SJSA1 (cell line): ENCODE measurements at regions not wholly inside any gene's neighbourhood (a gene's known extent, or its start where the extent isn't known, plus 50 kb on each side); places are given as distances from the start of the nearest gene placed in this dataset.
"Not testable (repeated sequence)": the region's sequence is repeated elsewhere in the genome, so short reads cannot be mapped to it uniquely, and the experiment has no call there.

Source experiments
- DNase-seq, 2 experiments: peaks; one replicate each; pipeline ENCODE4 v3.0.0-alpha.2; 2015 to 2020; ENCODE audit warnings: low spot score in 2 of 2, low read depth in 1 of 2
- H3K27ac ChIP-seq: fragments of 250-450 bp; sonication (Bioruptor Pico); 2 replicates; pipeline ENCODE4 v1.5.1; 2020; ENCODE audit warnings: mild to moderate bottlenecking, moderate library complexity
- H3K27me3 ChIP-seq: fragments of 250-450 bp; sonication (Bioruptor Pico); replicated peaks from 2 replicates; pipeline ENCODE4 v1.5.1; 2020; ENCODE audit warnings: mild to moderate bottlenecking, moderate library complexity
- H3K36me3 ChIP-seq: fragments of 250-450 bp; sonication (Bioruptor Pico); 2 replicates; pipeline ENCODE4 v1.5.1; 2020; ENCODE audit warnings: mild to moderate bottlenecking
- H3K4me1 ChIP-seq: fragments of 250-450 bp; sonication (Bioruptor Pico); replicated peaks from 2 replicates; pipeline ENCODE4 v1.6.1; 2021; ENCODE audit warnings: mild to moderate bottlenecking
- H3K4me3 ChIP-seq: fragments of 250-450 bp; sonication (Bioruptor Pico); 2 replicates; pipeline ENCODE4 v1.5.1; 2020; ENCODE audit warnings: mild to moderate bottlenecking
- H3K9me3 ChIP-seq: fragments of 250-450 bp; sonication (Bioruptor Pico); replicated peaks from 2 replicates; pipeline ENCODE4 v1.5.1; 2020; ENCODE audit warnings: mild to moderate bottlenecking

DNA sequence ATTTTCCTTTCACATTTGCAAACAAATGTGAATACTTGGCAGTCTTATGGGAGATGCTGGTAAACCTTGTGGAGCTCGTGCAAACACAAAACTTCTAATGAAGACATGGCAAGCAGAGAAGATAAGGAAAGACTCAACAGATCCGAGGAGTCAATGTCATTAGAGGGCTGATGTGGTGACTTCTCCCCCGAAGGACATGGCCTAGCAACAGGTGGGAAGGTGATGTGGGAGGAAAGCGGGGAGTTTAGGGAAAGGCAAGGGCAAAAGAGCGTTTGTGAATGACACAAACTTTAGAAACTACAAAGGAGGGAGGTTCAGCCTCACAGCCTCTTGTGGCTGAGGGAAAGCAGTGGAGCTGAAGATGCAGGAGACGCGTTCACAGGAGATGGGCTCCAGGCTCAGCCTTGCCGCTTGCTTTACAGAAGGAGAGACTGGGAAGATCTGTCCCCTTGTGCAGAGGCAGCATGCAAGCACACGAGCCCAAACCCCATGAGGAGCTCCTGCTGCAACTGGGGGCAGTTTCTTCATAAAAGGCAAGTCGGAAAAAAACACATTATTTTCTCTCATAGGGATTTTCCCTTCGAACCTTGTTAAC is 86.6 kb downstream of the SOWAHC start:
- DNase-seq, result peak in 1 of 2 experiments; percentile 10
- Histone ChIP-seq H3K27me3 (no peaks in the 10 kb centered on the region), H3K9me3 (no peaks in the 10 kb centered on the region), H3K27ac (peak overlapping the region; percentile 91), H3K36me3 (no peaks in the 10 kb centered on the region), H3K4me1 (peaks cover 50% of the 10 kb centered on the region), H3K4me3 (no peak overlapping the region)

DNA sequence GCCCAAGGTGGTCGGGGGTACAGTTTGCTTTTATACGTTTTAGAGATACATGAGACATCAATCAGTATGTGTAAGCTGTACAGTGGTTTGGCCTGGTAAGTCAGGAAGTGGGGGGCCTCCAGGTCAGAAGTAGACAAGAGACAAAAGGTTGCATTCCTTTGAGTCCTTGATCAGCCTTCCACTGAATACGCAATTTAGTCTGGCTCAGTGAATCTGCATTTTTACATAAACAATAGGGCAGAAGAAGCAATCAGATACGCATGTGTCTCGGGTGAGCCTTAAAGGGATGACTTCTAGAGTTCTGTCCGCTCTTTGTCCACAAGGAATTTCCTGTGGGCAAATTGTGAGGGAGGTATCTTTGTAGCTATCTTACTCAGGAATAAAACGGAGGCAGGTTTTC is 87.2 kb downstream of the SOWAHC start:
- no peaks in the 10 kb centered on the region for H3K27me3 ChIP-seq
- peak; percentile 79 to 86 for DNase-seq

DNA sequence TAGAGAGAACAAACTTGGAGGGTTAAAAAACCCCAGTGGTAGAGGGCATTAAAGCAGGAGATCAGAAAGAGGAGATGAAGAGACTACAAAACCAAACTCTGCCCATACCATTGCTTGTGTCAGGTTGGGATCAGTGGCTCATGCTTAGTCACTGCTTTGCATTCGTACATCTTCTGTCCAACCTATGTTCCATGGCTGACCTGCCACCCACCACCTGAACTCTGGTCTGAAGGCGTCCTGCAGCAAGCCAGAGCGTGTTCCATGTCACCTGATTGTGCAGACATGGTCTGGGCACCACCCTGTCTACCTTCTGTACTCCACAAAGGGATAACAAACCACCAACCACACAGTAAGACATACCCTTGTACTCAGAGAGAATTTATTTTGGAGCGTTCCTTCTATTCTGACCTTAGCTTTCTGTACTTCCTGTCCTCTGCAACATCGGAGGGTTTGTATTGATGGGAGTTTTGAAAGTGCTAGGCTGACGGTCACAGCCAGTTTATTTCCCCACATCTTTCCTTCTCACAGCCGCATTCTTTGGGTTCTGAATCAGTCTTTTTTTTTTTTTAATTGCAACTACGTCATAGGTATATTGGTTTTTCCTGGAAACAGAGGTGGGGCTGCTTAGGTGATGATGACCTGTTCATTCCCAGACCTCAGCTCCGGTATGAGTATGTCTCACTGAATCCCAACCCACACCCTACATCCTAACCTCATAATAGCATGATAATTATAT is 88.3 kb downstream of the SOWAHC start:
- no peaks in the 10 kb centered on the region for H3K27me3 ChIP-seq
- peak in 1 of 2 experiments; percentile 76 for DNase-seq
- no peaks in the 10 kb centered on the region for H3K9me3 ChIP-seq
- peaks cover 50% of the 10 kb centered on the region for H3K4me1 ChIP-seq
- no peaks in the 10 kb centered on the region for H3K36me3 ChIP-seq
- H3K4me3 ChIP-seq, result no peak overlapping the region
- H3K27ac ChIP-seq, result peak overlapping the region; percentile 91

More for the DNA sequence above, 87.2 kb downstream of the SOWAHC start:
- no peaks in the 10 kb centered on the region for H3K9me3 ChIP-seq
- H3K27ac ChIP-seq, result peak overlapping the region; percentile 91
- peaks cover 50% of the 10 kb centered on the region for H3K4me1 ChIP-seq
- no peaks in the 10 kb centered on the region for H3K36me3 ChIP-seq
- no peak overlapping the region for H3K4me3 ChIP-seq

DNA sequence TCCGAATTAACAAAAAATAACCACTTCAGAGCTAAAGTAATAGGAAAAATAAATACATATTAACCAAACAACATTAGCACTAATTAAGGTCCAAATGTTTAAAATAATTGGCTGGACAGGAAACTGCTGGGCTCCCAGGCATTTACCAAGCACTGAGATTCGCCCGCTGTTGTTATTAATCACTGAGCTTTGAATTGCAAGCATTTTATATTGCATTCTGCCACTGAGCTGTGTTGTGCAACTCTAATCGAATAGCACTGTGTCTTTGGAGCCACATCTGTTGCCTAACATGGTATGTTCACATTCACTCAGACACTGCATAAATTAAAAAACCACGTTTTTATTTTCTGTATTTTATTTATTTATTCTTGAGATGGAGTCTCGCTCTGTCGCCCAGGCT is 88.9 kb downstream of the SOWAHC start:
- no peak for DNase-seq
- Histone ChIP-seq H3K36me3 (no peaks in the 10 kb centered on the region), H3K27me3 (no peaks in the 10 kb centered on the region), H3K27ac (peak overlapping the region; percentile 91), H3K4me3 (no peak overlapping the region), H3K9me3 (no peaks in the 10 kb centered on the region), H3K4me1 (peaks cover 50% of the 10 kb centered on the region)

DNA sequence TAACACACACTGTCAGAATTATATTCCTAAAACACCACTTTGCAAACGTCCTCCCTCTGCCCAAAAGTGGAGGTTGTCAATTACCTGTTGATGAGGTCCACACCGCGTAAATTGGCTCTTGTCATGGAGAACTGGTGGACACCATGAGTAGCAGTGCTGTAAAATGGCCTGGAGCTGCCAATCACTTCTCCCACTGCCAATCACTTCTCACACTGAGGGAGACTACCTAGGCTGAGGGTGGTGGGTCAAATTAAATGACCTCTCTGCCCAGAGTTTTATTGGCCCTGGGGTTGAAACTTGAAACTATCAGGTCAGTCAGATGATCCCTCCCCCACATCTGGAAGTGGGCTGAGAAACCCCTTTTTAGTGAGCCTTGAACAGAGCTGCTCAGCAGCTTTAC is 89.6 kb downstream of the SOWAHC start:
- no peaks in the 10 kb centered on the region for H3K36me3 ChIP-seq
- DNase-seq, result no peak
- H3K27me3 ChIP-seq, result no peaks in the 10 kb centered on the region
- no peaks in the 10 kb centered on the region for H3K9me3 ChIP-seq
- H3K27ac ChIP-seq, result no peak overlapping the region
- no peak overlapping the region for H3K4me3 ChIP-seq
- peaks cover 47% of the 10 kb centered on the region for H3K4me1 ChIP-seq

DNA sequence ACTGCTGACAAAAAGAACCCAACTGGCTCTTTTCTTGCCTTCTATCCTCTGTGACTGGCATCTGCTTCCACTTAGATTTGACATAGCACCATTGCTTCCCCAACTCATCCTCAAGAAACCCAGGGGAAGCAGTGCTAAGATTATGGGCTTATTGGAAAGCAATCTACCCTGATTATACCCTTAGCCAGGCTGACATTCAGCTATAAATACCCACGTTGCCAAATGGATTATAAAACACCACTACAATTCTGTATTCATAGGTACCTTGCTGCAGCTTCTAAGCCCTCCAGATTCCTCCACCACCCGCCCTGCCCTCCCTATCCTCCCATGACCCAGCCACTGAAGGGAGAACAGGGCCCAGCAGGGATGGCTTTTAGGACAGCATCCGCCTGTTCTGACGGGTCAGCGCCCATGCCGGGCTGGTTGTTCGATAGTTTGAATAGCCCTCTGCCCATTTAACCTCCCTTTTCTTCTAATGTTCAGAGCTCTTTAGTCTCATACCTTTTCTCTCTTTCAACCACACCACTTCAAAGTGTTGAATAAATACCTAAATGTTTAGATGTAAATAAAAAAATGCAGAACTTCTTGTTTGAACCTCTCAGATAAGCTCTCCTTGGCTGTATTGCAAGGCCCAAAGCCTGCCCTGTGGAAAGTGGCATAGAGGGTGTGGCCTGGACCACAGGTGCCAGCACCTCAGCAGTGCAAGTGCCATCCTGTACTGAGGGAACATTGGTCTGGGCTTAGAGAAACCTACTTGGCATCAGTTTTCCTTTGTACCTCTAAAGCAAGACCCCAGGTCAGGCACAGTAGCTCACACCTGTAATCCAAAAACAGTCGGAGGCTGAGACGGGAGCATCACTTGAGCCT is 86.6 kb upstream of the RGPD5 start:
- DNase-seq, result no peak
- Histone ChIP-seq H3K4me3 (no peak overlapping the region), H3K9me3 (no peaks in the 10 kb centered on the region), H3K27me3 (no peaks in the 10 kb centered on the region), H3K36me3 (no peaks in the 10 kb centered on the region), H3K4me1 (peaks cover 10% of the 10 kb centered on the region), H3K27ac (no peak overlapping the region)

DNA sequence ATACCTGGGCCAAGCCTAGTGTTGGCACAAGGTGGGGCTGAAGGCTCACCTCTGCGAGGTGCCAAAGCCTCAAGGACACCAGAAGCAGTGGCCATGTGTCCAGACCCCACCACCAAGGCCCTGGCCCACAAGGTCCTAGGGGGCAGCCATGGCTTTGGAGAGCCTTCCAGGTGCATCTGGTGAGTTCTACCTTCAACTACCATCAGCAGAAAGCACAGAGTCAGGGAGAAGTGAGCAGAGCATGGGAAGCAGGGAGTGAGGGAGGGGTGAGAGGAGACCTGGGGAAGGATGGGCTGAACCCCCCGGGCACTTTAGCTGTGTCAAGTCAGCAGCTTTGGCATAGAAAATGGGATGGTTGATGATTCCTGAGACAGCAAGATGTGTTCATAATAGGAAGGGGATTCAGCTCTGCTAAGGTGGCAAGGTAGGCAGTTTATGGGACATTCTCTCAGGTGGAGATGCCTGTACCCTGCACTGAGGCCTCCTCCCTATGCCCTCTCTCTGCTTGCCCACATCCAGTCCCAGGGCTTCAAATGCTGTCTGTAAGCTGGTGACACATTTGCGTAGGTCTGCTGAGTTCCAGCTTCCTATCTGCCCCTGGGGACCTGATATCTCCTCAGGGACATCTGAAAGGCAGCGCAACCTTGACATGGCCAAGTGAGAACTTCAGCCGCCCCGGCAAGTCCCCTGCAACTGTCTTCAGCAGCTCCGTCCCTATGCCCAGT is 83.4 kb upstream of the RGPD5 start:
- H3K36me3 ChIP-seq, result no peaks in the 10 kb centered on the region
- no peaks in the 10 kb centered on the region for H3K27me3 ChIP-seq
- no peak overlapping the region for H3K4me3 ChIP-seq
- H3K4me1 ChIP-seq, result no peaks in the 10 kb centered on the region
- no peaks in the 10 kb centered on the region for H3K9me3 ChIP-seq
- H3K27ac ChIP-seq, result no peak overlapping the region
- DNase-seq, result no peak

DNA sequence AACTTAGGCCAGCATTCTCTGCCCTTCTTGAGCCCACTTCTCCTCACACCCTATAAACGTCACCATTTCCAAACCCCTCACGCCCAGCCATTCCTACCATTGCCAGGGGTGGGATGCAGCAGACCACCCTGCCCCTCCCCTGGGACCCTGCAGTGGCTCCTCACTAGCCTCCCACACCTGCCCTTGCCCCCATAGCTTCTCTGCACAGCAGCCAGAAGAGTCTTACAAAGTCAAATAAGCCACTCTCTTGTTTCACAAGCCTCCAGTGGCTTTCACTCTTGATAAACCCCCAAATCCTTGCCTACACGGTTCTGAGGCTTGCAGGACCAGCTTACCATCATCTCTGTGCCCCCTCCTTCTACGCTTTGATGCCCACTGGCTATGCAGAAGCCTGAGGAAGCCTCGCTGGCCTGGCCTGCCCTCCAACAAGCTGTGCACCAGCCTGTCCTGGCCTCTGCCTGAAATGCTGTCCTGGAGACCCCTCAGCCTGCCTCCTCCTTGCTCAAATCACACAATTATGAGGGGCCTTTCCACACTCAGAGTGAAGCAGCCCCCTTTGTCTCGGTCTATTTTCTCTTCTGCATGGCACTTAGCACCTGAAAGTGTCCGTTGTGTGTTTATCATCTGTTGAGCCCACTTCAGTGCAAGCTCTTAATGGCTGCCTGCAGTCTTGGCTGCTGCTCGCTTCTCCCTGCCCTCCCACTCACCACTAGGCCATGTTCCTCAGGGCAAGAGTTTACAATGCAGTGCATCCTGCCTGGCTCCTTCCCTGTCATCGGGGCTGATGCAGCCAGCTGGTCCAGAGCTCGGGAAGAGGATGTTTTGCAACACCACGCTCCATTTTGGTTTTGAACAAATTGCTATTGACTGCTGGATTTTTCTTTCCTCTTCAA is 82.6 kb upstream of the RGPD5 start:
- H3K4me1 ChIP-seq, result no peaks in the 10 kb centered on the region
- DNase-seq, result no peak
- no peak overlapping the region for H3K27ac ChIP-seq
- H3K4me3 ChIP-seq, result no peak overlapping the region
- H3K9me3 ChIP-seq, result no peaks in the 10 kb centered on the region
- H3K27me3 ChIP-seq, result no peaks in the 10 kb centered on the region
- no peaks in the 10 kb centered on the region for H3K36me3 ChIP-seq

DNA sequence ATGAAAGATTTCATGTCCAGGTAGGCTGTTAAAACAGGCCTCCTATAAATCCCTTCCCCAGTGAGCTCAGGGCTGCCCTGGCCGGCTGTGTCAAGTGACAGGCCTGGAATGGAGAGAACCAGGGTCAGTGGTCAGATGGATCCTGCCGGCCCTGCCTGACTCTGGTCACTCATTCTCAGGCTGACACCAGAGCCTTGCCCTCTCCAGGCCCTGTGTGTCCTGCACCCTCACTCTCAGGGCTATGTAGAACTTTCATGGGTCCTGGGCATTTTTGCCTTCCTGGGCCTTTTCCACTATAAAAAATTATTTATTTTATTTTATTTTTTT is 82.0 kb upstream of the RGPD5 start:
- no peaks in the 10 kb centered on the region for H3K4me1 ChIP-seq
- H3K9me3 ChIP-seq, result no peaks in the 10 kb centered on the region
- no peak overlapping the region for H3K27ac ChIP-seq
- DNase-seq, result no peak
- no peak overlapping the region for H3K4me3 ChIP-seq
- H3K27me3 ChIP-seq, result no peaks in the 10 kb centered on the region
- H3K36me3 ChIP-seq, result no peaks in the 10 kb centered on the region

DNA sequence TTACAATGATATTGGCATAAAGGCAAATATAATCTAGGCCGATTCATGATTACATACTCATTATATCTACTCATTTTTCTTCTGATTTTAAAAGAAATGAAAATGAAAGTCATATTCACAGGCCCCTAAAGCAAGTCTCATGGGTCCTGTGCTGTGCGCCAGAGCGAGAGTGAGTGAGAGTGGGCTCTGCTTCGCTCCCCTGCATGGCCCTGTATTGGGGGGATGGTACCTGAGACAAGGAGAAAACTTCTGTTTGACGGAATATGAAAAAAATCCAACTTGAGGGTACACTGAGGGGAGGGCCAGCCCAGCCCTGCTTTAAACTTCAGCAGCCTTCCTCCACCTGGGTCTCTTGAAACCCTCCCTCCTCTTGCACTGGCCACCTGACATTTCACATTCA is 81.4 kb upstream of the RGPD5 start:
- Histone ChIP-seq H3K4me3 (no peak overlapping the region), H3K27ac (no peak overlapping the region), H3K9me3 (no peaks in the 10 kb centered on the region), H3K4me1 (no peaks in the 10 kb centered on the region), H3K36me3 (no peaks in the 10 kb centered on the region), H3K27me3 (no peaks in the 10 kb centered on the region)
- no peak for DNase-seq

DNA sequence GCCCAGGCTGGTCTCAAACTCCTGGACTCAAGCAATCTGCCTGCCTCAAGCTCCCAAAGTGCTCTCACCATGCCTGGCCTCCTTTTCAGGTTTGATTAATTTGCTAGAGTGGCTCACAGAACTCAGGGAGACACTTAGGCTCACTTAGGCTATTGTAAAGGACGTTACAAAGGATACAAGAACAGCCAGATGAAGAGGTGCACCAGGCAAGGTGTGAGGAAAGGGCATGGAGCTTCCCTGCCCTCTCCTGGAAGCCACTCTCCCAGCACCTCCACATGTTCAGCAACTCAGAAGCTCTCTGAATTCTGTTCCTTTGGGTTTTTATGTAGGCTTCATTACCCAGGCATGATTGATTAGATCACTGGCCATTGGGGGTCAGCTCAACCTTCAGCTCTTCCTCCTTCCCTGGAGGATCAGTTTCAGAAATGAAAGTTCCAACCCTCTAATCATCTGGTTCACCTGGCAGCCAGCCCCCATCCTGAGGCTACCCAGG is 78.7 kb upstream of the RGPD5 start:
- no peak overlapping the region for H3K4me3 ChIP-seq

DNA sequence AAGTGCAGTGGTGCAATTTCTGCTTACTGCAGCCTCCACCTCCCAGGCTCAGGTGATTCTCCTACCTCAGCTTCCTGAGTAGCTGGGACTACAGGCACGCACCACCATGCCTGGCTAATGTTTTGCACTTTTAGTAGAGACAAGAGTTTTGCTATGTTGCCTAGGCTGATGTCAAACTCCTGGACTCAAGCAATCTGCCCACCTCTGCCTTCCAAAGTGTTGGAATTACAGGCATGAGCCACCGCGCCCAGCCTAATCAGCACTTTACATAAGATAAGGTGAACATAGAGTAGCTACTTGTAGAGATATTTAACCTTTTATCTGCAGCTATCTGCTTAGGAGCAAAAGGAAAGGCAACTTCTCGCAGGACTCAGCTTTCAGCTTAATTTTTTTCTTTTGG is 77.5 kb upstream of the RGPD5 start:
- H3K4me3 ChIP-seq, H3K9me3 ChIP-seq, H3K27me3 ChIP-seq, H3K4me1 ChIP-seq, H3K36me3 ChIP-seq, H3K27ac ChIP-seq: not testable (repeated sequence)
- peak in 1 of 2 experiments; percentile 14 for DNase-seq

More for the DNA sequence above, 78.7 kb upstream of the RGPD5 start:
- Histone ChIP-seq H3K9me3 (no peaks in the 10 kb centered on the region), H3K36me3 (no peaks in the 10 kb centered on the region), H3K4me1 (no peaks in the 10 kb centered on the region), H3K27ac (no peak overlapping the region), H3K27me3 (no peaks in the 10 kb centered on the region)
- peak in 1 of 2 experiments; percentile 37 for DNase-seq

DNA sequence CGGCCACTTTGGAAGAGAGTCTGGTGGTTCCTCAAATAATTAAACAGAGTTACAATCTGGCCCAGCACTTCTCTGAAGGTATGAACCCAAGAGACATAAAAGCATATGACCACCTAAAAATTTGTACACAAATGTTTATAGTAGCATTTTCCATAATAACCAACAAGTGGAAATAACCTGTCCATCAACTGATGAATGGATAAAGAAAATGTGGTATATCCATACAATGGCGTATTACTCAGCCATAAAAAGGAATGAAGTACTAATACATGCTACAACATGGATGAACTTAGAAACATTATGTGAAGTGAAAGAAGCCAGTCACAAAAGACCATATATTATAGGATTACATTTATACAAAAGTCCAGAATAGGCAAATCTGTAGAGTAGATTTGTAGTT is 76.0 kb upstream of the RGPD5 start:
- Histone ChIP-seq H3K4me3 (no peak overlapping the region), H3K27ac (no peak overlapping the region), H3K27me3 (no peaks in the 10 kb centered on the region), H3K9me3 (no peaks in the 10 kb centered on the region), H3K4me1 (no peaks in the 10 kb centered on the region), H3K36me3 (no peaks in the 10 kb centered on the region)
- no peak for DNase-seq
